GM19468 (cell line): ENCODE measurements at regions not wholly inside any gene's neighbourhood (a gene's known extent, or its start where the extent isn't known, plus 50 kb on each side); places are given as distances from the start of the nearest gene placed in this dataset.

ENCODE experiments used
- ATAC-seq: cut with Tn5 transposase; IDR thresholded peaks from one replicate; pipeline ENCODE4 v1.9.1; 2021; ENCODE audit warnings: mild to moderate bottlenecking, moderate library complexity, moderate number of reproducible peaks; ENCODE audit not compliant: unreplicated experiment; ENCODE audit errors: extremely low read depth

- no peak for ATAC-seq
These were observed 52.8 kb upstream of the MEIS1 start for GRCh38 chr2:66382091-66382490.

- no peak for ATAC-seq
These were observed 55.5 kb upstream of the MEIS1 start for GRCh38 chr2:66379473-66379872.

- ATAC-seq: no peak
These were observed 57.1 kb upstream of the MEIS1 start for GRCh38 chr2:66377832-66378231.

GRCh38 chr2:66370824-66371223, 64.1 kb upstream of the MEIS1 start:
- ATAC-seq: no peak

- no peak for ATAC-seq
These were observed 68.3 kb upstream of the MEIS1 start for GRCh38 chr2:66366619-66367018.

- no peak for ATAC-seq
These were observed 70.2 kb upstream of the MEIS1 start for GRCh38 chr2:66364495-66365333.

- no peak for ATAC-seq
These were observed 72.2 kb upstream of the MEIS1 start for GRCh38 chr2:66362701-66363100.

- no peak for ATAC-seq
These were observed 88.7 kb upstream of the MEIS1 start for GRCh38 chr2:66346231-66346664.

GRCh38 chr2:66344087-66344663, 90.8 kb upstream of the MEIS1 start:
- ATAC-seq: no peak

GRCh38 chr2:66343259-66343658, 91.7 kb upstream of the MEIS1 start:
- ATAC-seq: no peak

GRCh38 chr2:66340521-66340920, 94.4 kb upstream of the MEIS1 start:
- ATAC-seq: no peak

- no peak for ATAC-seq
These were observed 100.5 kb upstream of the MEIS1 start for GRCh38 chr2:66334237-66335029.

GRCh38 chr2:66331176-66331575, 103.7 kb upstream of the MEIS1 start:
- no peak for ATAC-seq

- ATAC-seq: no peak
These were observed 105.8 kb upstream of the MEIS1 start for GRCh38 chr2:66329081-66329605.

GRCh38 chr2:66327066-66327740, 107.7 kb upstream of the MEIS1 start:
- no peak for ATAC-seq

GRCh38 chr2:66324909-66325528, 109.9 kb upstream of the MEIS1 start:
- no peak for ATAC-seq

GRCh38 chr2:66324356-66324755, 110.6 kb upstream of the MEIS1 start:
- no peak for ATAC-seq

GRCh38 chr2:66323406-66323805, 111.5 kb upstream of the MEIS1 start:
- no peak for ATAC-seq

GRCh38 chr2:66322506-66323260, 112.2 kb upstream of the MEIS1 start:
- no peak for ATAC-seq
